Fibroblast of mammary gland (primary cell): ENCODE measurements at regions not wholly inside any gene's neighbourhood (a gene's known extent, or its start where the extent isn't known, plus 50 kb on each side); places are given as distances from the start of the nearest gene placed in this dataset.

ENCODE experiments used
- DNase-seq: peaks from one replicate; pipeline ENCODE4 v3.0.0-alpha.2; 2010; ENCODE audit warnings: low read depth
- H3K4me3 ChIP-seq: 2 replicates; pipeline ENCODE4 v1.5.1; 2011; ENCODE audit warnings: low read depth, mild to moderate bottlenecking, low read length, moderate library complexity; ENCODE audit not compliant: control insufficient read depth
- CTCF ChIP-seq: conservative IDR thresholded peaks from 2 replicates; pipeline ENCODE4 v1.5.1; 2011; ENCODE audit warnings: low read depth, low read length, inconsistent platforms; ENCODE audit not compliant: control insufficient read depth, insufficient read depth

- TF ChIP-seq CTCF, result no peak
- H3K4me3 ChIP-seq, result no peak overlapping the region
These were observed 304.1 kb downstream of the MCTP2 start for GRCh38 chr15:94535298-94536048.

GRCh38 chr15:94536549-94536948 lies 305.2 kb downstream of the MCTP2 start:
- no peak for TF ChIP-seq CTCF
- no peak for DNase-seq
- no peak overlapping the region for H3K4me3 ChIP-seq

More at GRCh38 chr15:94535298-94536048, 304.1 kb downstream of the MCTP2 start:
- DNase-seq, result no peak

- H3K4me3 ChIP-seq, result no peak overlapping the region
- no peak for DNase-seq
- no peak for TF ChIP-seq CTCF
These were observed 306.9 kb downstream of the MCTP2 start for GRCh38 chr15:94538280-94538679.

GRCh38 chr15:94542391-94542790 lies 311.0 kb downstream of the MCTP2 start:
- no peak overlapping the region for H3K4me3 ChIP-seq
- TF ChIP-seq CTCF, result no peak
- DNase-seq, result no peak

GRCh38 chr15:94546808-94547207 lies 315.4 kb downstream of the MCTP2 start:
- no peak for TF ChIP-seq CTCF
- no peak for DNase-seq

GRCh38 chr15:94547711-94548110 lies 316.4 kb downstream of the MCTP2 start:
- no peak for DNase-seq
- no peak overlapping the region for H3K4me3 ChIP-seq
- TF ChIP-seq CTCF, result no peak

More at GRCh38 chr15:94546808-94547207, 315.4 kb downstream of the MCTP2 start:
- H3K4me3 ChIP-seq, result no peak overlapping the region
